Activated T-helper 1 cell treated with anti-CD3 and anti-CD28 coated beads, Interleukin-12 subunit alpha, Interleukin-12 subunit beta, Interleukin-2, Interleukin-4 antibody, amounts not matched to agents 30 ng/mL and 10 ng/mL and 1 ng/mL, durations not matched to agents 14 hours and 24 hours and 36 hours (primary cell): ENCODE measurements at regions not wholly inside any gene's neighbourhood (a gene's known extent, or its start where the extent isn't known, plus 50 kb on each side); places are given as distances from the start of the nearest gene placed in this dataset.

Source experiments
- DNase-seq: peaks from one replicate; pipeline ENCODE4 v3.0.0; 2021; ENCODE audit warnings: low spot score
- H3K27ac Mint-ChIP-seq: one replicate; pipeline ENCODE4 v1.8.0; 2021; ENCODE audit warnings: mild to moderate bottlenecking, mixed read lengths
- H3K27me3 Mint-ChIP-seq: one replicate; pipeline ENCODE4 v1.8.0; 2022; ENCODE audit warnings: mild to moderate bottlenecking, moderate library complexity, mixed read lengths; ENCODE audit not compliant: insufficient read depth
- H3K36me3 Mint-ChIP-seq: one replicate; pipeline ENCODE4 v1.8.0; 2021; ENCODE audit warnings: low read depth, mixed read lengths
- H3K4me1 Mint-ChIP-seq: one replicate; pipeline ENCODE4 v1.8.0; 2021; ENCODE audit warnings: low read depth, mixed read lengths
- H3K4me3 Mint-ChIP-seq: one replicate; pipeline ENCODE4 v1.8.0; 2021; ENCODE audit warnings: mild to moderate bottlenecking, moderate library complexity, mixed read lengths
- H3K9me3 Mint-ChIP-seq: one replicate; pipeline ENCODE4 v1.8.0; 2021; ENCODE audit warnings: mixed read lengths
- intact Hi-C: fragments of 100-400 bp; cut with micrococcal nuclease; formaldehyde crosslinking; loops from one replicate; pipeline ENCODE4 v1.15.1; 2024

DNA sequence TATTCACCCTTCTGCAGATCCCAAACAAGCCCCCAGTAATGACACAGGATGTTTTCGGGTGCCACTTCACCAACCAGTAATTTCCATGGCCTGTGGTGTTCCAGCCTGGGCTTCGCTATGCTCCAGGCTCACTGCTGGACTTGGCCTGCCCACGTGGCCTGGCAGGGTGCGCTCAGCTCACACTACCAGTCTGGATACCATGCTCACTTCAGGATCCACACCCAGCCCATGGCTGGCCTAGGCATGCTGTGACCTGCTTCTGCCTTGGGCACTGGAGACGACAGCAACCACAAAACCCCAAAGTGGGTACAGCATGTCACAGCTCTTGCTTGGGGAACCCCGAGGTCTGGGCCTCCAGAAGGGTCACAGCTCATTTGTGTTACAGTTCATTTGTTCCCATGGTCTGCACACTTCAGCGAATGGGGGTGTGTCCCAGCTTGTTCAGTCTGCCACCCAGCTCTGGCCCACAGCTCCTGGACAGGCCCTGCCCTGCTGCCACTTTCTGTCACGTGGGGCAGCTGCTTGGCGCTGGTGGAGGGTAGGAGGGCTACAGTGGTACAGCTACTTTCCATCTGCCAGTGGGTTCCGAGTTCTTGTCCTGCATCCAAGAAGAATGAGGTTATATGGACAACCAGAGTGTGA, 650.8 kb downstream of the MCTP2 start:
- Mint-ChIP-seq H3K27me3 (no peaks in the 10 kb centered on the region), H3K27ac (no peak overlapping the region), H3K4me3 (no peak overlapping the region), H3K4me1 (no peaks in the 10 kb centered on the region), H3K9me3 (peaks cover 9% of the 10 kb centered on the region), H3K36me3 (no peaks in the 10 kb centered on the region)
- DNase-seq = no peak
- intact Hi-C loops = no loop called here

DNA sequence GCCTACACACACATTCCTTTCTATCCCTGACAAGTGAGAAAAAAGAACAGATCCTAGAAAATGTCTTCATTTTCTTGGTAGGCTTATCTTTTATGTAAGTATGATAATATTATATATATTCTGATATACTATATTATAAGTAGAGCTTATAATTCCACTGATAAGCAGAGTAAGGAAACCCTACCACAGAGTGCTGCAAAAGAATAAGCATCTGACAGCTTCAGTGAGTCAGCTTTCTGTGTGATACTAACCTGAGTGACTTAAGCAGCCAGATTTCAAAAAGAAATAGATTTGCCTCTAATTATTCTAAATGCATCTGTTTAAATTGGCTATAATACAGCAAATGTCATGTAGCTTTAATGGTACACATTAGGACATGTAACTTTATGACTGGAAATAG, 656.0 kb downstream of the MCTP2 start:
- H3K27me3 Mint-ChIP-seq = no peaks in the 10 kb centered on the region

GRCh38 chr15:94889153-94889552, 657.8 kb downstream of the MCTP2 start:
- no peaks in the 10 kb centered on the region for H3K27me3 Mint-ChIP-seq
- intact Hi-C loops = no loop called here

More for the DNA sequence above, 656.0 kb downstream of the MCTP2 start:
- no peaks in the 10 kb centered on the region for H3K4me1 Mint-ChIP-seq
- no peaks in the 10 kb centered on the region for H3K36me3 Mint-ChIP-seq
- H3K9me3 Mint-ChIP-seq = peaks cover 6% of the 10 kb centered on the region
- intact Hi-C loops = no loop called here
- no peak for DNase-seq
- H3K4me3 Mint-ChIP-seq = no peak overlapping the region
- no peak overlapping the region for H3K27ac Mint-ChIP-seq

GRCh38 chr15:94893091-94893490, 661.7 kb downstream of the MCTP2 start:
- Mint-ChIP-seq H3K36me3 (no peaks in the 10 kb centered on the region), H3K27ac (no peak overlapping the region), H3K9me3 (peaks cover 5% of the 10 kb centered on the region), H3K4me3 (no peak overlapping the region), H3K4me1 (no peaks in the 10 kb centered on the region), H3K27me3 (no peaks in the 10 kb centered on the region)
- intact Hi-C loops = no loop called here
- DNase-seq = no peak

More at GRCh38 chr15:94889153-94889552, 657.8 kb downstream of the MCTP2 start:
- no peaks in the 10 kb centered on the region for H3K36me3 Mint-ChIP-seq
- H3K9me3 Mint-ChIP-seq = no peaks in the 10 kb centered on the region
- no peak overlapping the region for H3K27ac Mint-ChIP-seq
- H3K4me3 Mint-ChIP-seq = no peak overlapping the region
- H3K4me1 Mint-ChIP-seq = no peaks in the 10 kb centered on the region
- no peak for DNase-seq

DNA sequence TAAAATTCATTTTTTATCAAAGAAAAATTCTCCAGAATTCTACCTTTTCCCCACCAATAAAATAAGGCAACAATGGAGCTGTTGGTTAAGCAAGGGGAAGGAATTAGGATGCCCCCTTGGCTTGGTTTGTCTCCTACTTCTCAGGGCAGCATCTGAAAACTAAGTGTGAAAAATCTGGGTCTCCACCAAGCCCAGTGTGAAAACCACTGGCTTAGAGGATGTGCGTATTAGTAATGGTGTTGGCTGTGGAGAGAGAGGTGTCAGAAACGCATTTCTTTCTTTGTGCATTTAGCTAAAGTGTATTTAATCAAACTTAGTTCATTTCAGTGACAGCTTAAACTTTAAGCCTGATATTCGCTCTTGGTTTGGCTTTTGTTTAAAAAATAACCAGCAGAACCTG, 662.7 kb downstream of the MCTP2 start:
- H3K4me1 Mint-ChIP-seq = no peaks in the 10 kb centered on the region
- H3K27me3 Mint-ChIP-seq = no peaks in the 10 kb centered on the region
- DNase-seq = no peak

GRCh38 chr15:94909510-94909909, 678.1 kb downstream of the MCTP2 start:
- no peak overlapping the region for H3K27ac Mint-ChIP-seq
- H3K4me1 Mint-ChIP-seq = no peaks in the 10 kb centered on the region
- H3K36me3 Mint-ChIP-seq = no peaks in the 10 kb centered on the region
- intact Hi-C loops = no loop called here
- H3K27me3 Mint-ChIP-seq = no peaks in the 10 kb centered on the region
- no peak overlapping the region for H3K4me3 Mint-ChIP-seq
- H3K9me3 Mint-ChIP-seq = no peaks in the 10 kb centered on the region
- DNase-seq = no peak

More for the DNA sequence above, 662.7 kb downstream of the MCTP2 start:
- Mint-ChIP-seq H3K9me3 (peaks cover 5% of the 10 kb centered on the region), H3K27ac (no peak overlapping the region), H3K36me3 (no peaks in the 10 kb centered on the region), H3K4me3 (no peak overlapping the region)
- intact Hi-C loops = no loop called here

GRCh38 chr15:94910166-94910565, 678.8 kb downstream of the MCTP2 start:
- intact Hi-C loops = no loop called here
- Mint-ChIP-seq H3K4me1 (no peaks in the 10 kb centered on the region), H3K4me3 (no peak overlapping the region)

GRCh38 chr15:94912760-94913159, 681.4 kb downstream of the MCTP2 start:
- DNase-seq = no peak
- H3K36me3 Mint-ChIP-seq = no peaks in the 10 kb centered on the region
- intact Hi-C loops = no loop called here

More at GRCh38 chr15:94910166-94910565, 678.8 kb downstream of the MCTP2 start:
- no peak overlapping the region for H3K27ac Mint-ChIP-seq
- DNase-seq = no peak
- H3K9me3 Mint-ChIP-seq = no peaks in the 10 kb centered on the region
- no peaks in the 10 kb centered on the region for H3K36me3 Mint-ChIP-seq
- no peaks in the 10 kb centered on the region for H3K27me3 Mint-ChIP-seq

DNA sequence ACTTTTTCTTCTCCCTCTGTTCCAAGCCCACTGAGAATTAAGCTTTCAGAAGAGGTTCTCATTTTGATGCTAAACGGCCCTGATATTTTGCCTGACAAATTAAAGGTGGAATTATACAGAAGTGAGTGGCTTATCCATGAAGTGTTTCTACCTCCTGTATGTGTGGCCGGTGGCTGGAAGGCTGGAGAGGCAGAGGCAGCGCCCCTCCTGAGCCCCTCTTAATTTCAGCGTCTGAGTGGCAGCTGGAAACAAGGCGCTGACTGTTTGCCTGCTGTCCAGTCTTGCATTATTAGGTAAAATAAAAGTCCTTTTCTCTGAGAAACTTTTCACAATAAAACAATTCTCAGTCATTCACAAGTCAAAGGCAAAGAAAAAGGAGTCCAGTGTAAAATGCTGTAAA, 685.7 kb downstream of the MCTP2 start:
- no peak for DNase-seq
- H3K9me3 Mint-ChIP-seq = no peaks in the 10 kb centered on the region
- no peaks in the 10 kb centered on the region for H3K4me1 Mint-ChIP-seq
- H3K27me3 Mint-ChIP-seq = no peaks in the 10 kb centered on the region
- H3K27ac Mint-ChIP-seq = no peak overlapping the region
- intact Hi-C loops = no loop called here
- H3K36me3 Mint-ChIP-seq = no peaks in the 10 kb centered on the region
- H3K4me3 Mint-ChIP-seq = no peak overlapping the region

More at GRCh38 chr15:94912760-94913159, 681.4 kb downstream of the MCTP2 start:
- H3K4me3 Mint-ChIP-seq = no peak overlapping the region
- no peak overlapping the region for H3K27ac Mint-ChIP-seq
- no peaks in the 10 kb centered on the region for H3K27me3 Mint-ChIP-seq
- no peaks in the 10 kb centered on the region for H3K9me3 Mint-ChIP-seq
- no peaks in the 10 kb centered on the region for H3K4me1 Mint-ChIP-seq

GRCh38 chr15:94921936-94922335, 690.6 kb downstream of the MCTP2 start:
- Mint-ChIP-seq H3K4me1 (no peaks in the 10 kb centered on the region), H3K9me3 (no peaks in the 10 kb centered on the region), H3K4me3 (no peak overlapping the region), H3K27me3 (no peaks in the 10 kb centered on the region), H3K36me3 (no peaks in the 10 kb centered on the region), H3K27ac (no peak overlapping the region)
- intact Hi-C loops = no loop called here
- no peak for DNase-seq

GRCh38 chr15:94924057-94924456, 692.7 kb downstream of the MCTP2 start:
- no peak for DNase-seq
- Mint-ChIP-seq H3K9me3 (no peaks in the 10 kb centered on the region), H3K27me3 (no peaks in the 10 kb centered on the region), H3K4me1 (no peaks in the 10 kb centered on the region), H3K4me3 (no peak overlapping the region), H3K27ac (no peak overlapping the region), H3K36me3 (no peaks in the 10 kb centered on the region)
- intact Hi-C loops = no loop called here

- H3K4me1 Mint-ChIP-seq = no peaks in the 10 kb centered on the region
- H3K36me3 Mint-ChIP-seq = no peaks in the 10 kb centered on the region
- no peaks in the 10 kb centered on the region for H3K27me3 Mint-ChIP-seq
- DNase-seq = no peak
- H3K9me3 Mint-ChIP-seq = no peaks in the 10 kb centered on the region
- intact Hi-C loops = no loop called here
- H3K27ac Mint-ChIP-seq = no peak overlapping the region
- H3K4me3 Mint-ChIP-seq = no peak overlapping the region
Measured at GRCh38 chr15:94924971-94925598, 693.7 kb downstream of the MCTP2 start.

DNA sequence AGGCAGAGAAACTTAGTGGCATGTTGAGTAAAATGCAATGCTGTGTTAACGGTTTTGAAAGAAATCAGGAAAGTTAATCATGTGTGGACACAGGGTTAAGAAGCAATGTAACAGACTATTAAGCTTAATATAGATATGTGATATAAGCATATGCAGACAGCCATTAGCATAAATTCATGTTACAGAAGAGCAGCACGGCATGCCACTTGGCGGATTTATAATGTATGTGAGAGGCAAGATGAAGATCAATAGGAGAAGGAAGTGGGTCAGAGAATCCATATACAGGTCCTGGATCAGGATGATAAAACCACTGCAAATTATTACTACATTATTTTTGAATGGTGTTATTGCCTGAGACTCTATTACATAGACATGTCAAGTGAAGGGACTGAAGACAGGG, 694.3 kb downstream of the MCTP2 start:
- Mint-ChIP-seq H3K27me3 (no peaks in the 10 kb centered on the region), H3K9me3 (no peaks in the 10 kb centered on the region), H3K36me3 (no peaks in the 10 kb centered on the region), H3K4me3 (no peak overlapping the region), H3K27ac (no peak overlapping the region), H3K4me1 (no peaks in the 10 kb centered on the region)
- intact Hi-C loops = no loop called here
- DNase-seq = no peak
